Parathyroid adenoma (tissue), 2 donors: ENCODE measurements at regions not wholly inside any gene's neighbourhood (a gene's known extent, or its start where the extent isn't known, plus 50 kb on each side); places are given as distances from the start of the nearest gene placed in this dataset.
"Not testable (repeated sequence)": the region's sequence is repeated elsewhere in the genome, so short reads cannot be mapped to it uniquely, and the experiment has no call there.

Experiments used
- H2AFZ ChIP-seq: fragments of 300-600 bp; sonication (generic); one replicate; pipeline ENCODE4 v1.7.0; 2017; ENCODE audit warnings: antibody characterized with exemption, mild to moderate bottlenecking
- H3K27ac ChIP-seq: fragments of 300-600 bp; sonication (generic); one replicate; pipeline ENCODE4 v1.7.0; 2017
- H3K27me3 ChIP-seq: fragments of 300-600 bp; sonication (generic); one replicate; pipeline ENCODE4 v1.7.0; 2017; ENCODE audit warnings: low read length; ENCODE audit not compliant: control insufficient read depth, insufficient read depth
- H3K36me3 ChIP-seq: fragments of 300-600 bp; sonication (generic); one replicate; pipeline ENCODE4 v1.7.0; 2017; ENCODE audit warnings: low read length; ENCODE audit not compliant: control insufficient read depth, insufficient read depth
- H3K4me1 ChIP-seq: fragments of 300-600 bp; sonication (generic); one replicate; pipeline ENCODE4 v1.7.0; 2017; ENCODE audit warnings: control low read depth
- H3K4me2 ChIP-seq: fragments of 300-600 bp; sonication (generic); one replicate; pipeline ENCODE4 v1.7.0; 2017; ENCODE audit warnings: low read length
- H3K4me3 ChIP-seq: fragments of 300-600 bp; sonication (generic); one replicate; pipeline ENCODE4 v1.7.0; 2017; ENCODE audit warnings: low read depth, low read length
- H3K79me2 ChIP-seq: fragments of 300-600 bp; sonication (generic); one replicate; pipeline ENCODE4 v1.7.0; 2017; ENCODE audit warnings: control low read depth
- H3K9ac ChIP-seq: fragments of 300-600 bp; sonication (generic); one replicate; pipeline ENCODE4 v1.7.0; 2017; ENCODE audit warnings: mild to moderate bottlenecking
- H3K9me3 ChIP-seq: fragments of 300-600 bp; sonication (generic); one replicate; pipeline ENCODE4 v1.7.0; 2017; ENCODE audit warnings: low read length; ENCODE audit not compliant: control insufficient read depth
- TF ChIP-seq, protein P1 (sequence below): fragments of 300-600 bp; sonication (generic); IDR thresholded peaks from one replicate; pipeline ENCODE4 v1.7.0; 2017; ENCODE audit warnings: antibody characterized with exemption, mild to moderate bottlenecking
- donor health status: primary hyperparathyroidism.

DNA sequence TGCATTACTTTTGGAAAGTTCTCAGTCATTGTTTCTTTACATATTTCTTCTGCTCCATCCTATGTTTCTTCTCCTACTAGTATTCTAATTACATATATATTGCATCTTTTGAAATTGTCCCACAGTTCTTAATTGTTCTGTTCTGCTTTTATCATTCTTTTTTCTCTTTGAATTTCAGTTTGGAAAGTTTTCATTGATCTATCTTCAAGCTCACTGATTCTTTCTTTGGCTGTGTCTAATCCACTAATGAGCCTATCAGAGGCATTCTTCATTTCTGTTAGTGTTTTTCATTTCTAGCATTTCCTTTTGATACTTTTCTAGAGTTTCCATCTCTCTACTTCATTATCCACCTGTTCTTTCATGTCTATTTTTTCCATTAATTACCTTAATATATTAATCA lies 159.0 kb upstream of the KCNJ15 start:
- Histone ChIP-seq H3K4me2 (no peak overlapping the region), H3K4me1 (no peaks in the 10 kb centered on the region)
- TF ChIP-seq, protein P1, sequence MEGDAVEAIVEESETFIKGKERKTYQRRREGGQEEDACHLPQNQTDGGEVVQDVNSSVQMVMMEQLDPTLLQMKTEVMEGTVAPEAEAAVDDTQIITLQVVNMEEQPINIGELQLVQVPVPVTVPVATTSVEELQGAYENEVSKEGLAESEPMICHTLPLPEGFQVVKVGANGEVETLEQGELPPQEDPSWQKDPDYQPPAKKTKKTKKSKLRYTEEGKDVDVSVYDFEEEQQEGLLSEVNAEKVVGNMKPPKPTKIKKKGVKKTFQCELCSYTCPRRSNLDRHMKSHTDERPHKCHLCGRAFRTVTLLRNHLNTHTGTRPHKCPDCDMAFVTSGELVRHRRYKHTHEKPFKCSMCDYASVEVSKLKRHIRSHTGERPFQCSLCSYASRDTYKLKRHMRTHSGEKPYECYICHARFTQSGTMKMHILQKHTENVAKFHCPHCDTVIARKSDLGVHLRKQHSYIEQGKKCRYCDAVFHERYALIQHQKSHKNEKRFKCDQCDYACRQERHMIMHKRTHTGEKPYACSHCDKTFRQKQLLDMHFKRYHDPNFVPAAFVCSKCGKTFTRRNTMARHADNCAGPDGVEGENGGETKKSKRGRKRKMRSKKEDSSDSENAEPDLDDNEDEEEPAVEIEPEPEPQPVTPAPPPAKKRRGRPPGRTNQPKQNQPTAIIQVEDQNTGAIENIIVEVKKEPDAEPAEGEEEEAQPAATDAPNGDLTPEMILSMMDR = no peak

DNA sequence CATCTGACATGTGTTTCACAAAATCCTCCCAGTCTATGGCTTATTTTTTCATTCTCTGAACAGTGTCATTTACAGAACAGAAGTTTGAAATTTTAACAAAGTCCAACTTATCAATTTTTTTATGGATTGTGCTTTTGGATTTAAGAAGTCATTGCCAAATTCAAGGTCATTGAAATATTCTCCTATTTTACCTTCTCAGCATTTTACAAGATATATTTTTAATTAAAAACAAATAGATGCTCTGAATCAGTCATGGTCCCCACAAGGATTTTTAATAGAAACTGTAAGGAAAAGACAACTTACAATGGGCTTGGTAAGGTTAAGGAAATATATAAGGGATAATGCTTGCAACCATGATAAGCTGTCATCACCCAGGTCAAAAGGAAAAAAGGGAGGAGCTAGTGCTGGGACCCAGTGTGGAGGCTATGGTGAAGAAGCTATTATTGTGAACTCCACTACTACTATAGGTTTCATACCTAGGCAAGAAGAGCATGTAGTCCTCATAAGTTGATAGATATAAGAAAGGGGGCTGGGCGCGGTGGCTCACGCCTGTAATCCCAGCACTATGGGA lies 144.5 kb upstream of the KCNJ15 start:
- no peaks in the 10 kb centered on the region for H3K4me1 ChIP-seq
- no peak overlapping the region for H3K4me3 ChIP-seq
- H3K36me3 ChIP-seq = no peaks in the 10 kb centered on the region
- TF ChIP-seq, protein P1 = no peak
- no peak overlapping the region for H2AFZ ChIP-seq
- H3K9me3 ChIP-seq = no peaks in the 10 kb centered on the region
- no peak overlapping the region for H3K4me2 ChIP-seq
- no peaks in the 10 kb centered on the region for H3K79me2 ChIP-seq
- H3K27me3 ChIP-seq = no peaks in the 10 kb centered on the region
- no peak overlapping the region for H3K27ac ChIP-seq
- no peak overlapping the region for H3K9ac ChIP-seq

More for the DNA sequence above, 159.0 kb upstream of the KCNJ15 start:
- Histone ChIP-seq H3K9me3 (no peaks in the 10 kb centered on the region), H3K4me3 (no peak overlapping the region), H3K27me3 (no peaks in the 10 kb centered on the region), H3K79me2 (no peaks in the 10 kb centered on the region), H2AFZ (no peak overlapping the region), H3K36me3 (no peaks in the 10 kb centered on the region), H3K27ac (no peak overlapping the region), H3K9ac (no peak overlapping the region)

DNA sequence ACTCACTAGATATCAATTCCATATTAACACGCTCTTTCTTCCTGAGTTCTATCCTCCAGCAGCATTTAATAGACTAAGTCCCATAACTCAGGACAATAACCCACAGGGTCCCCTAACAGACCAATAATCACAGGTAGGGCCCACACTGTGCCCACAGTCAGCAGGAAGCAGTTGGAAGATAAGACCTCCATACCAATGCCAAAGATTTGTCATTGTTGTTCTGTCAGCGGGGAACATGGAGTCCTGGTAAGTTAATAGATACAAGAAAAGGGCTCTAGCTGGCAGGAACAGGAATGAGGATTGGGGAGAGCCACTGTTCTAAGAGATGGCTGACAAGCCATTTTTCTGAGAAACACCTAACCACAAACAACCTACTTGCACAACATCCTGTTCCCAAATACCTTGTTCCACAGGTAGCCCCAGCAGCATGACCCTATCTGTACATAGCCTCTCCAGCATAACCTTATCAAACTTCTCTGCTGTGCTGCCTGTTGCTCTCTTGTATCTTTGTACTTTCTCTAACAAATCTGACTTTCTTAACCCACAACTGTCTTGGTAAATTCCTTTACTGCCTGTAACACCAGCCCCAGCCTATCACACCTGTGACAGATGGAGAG lies 142.0 kb upstream of the KCNJ15 start:
- no peaks in the 10 kb centered on the region for H3K27me3 ChIP-seq
- no peak overlapping the region for H3K27ac ChIP-seq
- H3K9ac ChIP-seq = no peak overlapping the region
- H3K4me2 ChIP-seq = no peak overlapping the region
- H2AFZ ChIP-seq = no peak overlapping the region
- H3K4me1 ChIP-seq = no peaks in the 10 kb centered on the region
- no peaks in the 10 kb centered on the region for H3K36me3 ChIP-seq
- TF ChIP-seq, protein P1 = no peak
- H3K79me2 ChIP-seq = no peaks in the 10 kb centered on the region
- no peaks in the 10 kb centered on the region for H3K9me3 ChIP-seq
- no peak overlapping the region for H3K4me3 ChIP-seq

DNA sequence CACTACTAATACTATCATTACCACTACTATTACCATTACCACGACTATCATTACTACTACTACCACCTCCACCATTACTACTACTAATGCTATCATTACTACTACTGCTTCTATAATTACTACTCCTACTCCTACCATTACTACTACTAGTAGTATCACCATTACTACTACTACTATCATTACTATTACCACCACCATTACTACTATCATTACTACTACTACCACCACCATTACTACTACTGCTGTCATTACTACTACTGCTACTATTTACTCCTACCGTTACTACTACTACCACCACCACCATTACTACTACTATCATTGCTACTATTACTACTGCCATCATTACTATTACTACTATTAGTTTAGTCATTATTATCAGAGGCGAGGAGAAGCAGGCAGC lies 140.9 kb upstream of the KCNJ15 start:
- Histone ChIP-seq H3K4me3 (no peak overlapping the region), H2AFZ (no peak overlapping the region)
- TF ChIP-seq, protein P1 = no peak

DNA sequence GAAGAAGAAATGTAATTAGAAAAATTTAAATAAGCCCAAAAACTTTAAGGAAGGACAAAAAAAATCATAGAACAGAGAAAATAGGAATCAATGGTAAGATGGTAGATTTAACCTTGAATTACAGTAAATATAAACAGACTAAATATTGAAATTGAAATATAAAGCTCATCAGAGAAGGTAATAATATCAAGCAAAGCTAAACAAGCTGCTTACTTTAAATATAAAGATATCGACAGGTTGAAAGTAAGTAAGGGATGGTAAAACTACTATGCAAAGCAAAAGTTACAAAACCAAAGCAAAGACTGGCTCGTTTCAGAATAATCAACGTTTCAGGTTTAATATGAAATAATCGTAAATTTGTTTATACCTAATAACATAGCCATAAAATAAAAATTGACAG lies 137.0 kb upstream of the KCNJ15 start:
- Histone ChIP-seq H3K4me1 (no peaks in the 10 kb centered on the region), H3K4me3 (no peak overlapping the region), H3K9ac (no peak overlapping the region), H2AFZ (no peak overlapping the region), H3K36me3 (no peaks in the 10 kb centered on the region), H3K9me3 (no peaks in the 10 kb centered on the region), H3K27ac (no peak overlapping the region), H3K79me2 (no peaks in the 10 kb centered on the region), H3K27me3 (no peaks in the 10 kb centered on the region), H3K4me2 (no peak overlapping the region)
- TF ChIP-seq, protein P1 = no peak

More for the DNA sequence above, 140.9 kb upstream of the KCNJ15 start:
- Histone ChIP-seq H3K27me3 (no peaks in the 10 kb centered on the region), H3K27ac (no peak overlapping the region), H3K4me2 (no peak overlapping the region), H3K79me2 (no peaks in the 10 kb centered on the region), H3K9me3 (no peaks in the 10 kb centered on the region), H3K4me1 (no peaks in the 10 kb centered on the region), H3K9ac (no peak overlapping the region), H3K36me3 (no peaks in the 10 kb centered on the region)

DNA sequence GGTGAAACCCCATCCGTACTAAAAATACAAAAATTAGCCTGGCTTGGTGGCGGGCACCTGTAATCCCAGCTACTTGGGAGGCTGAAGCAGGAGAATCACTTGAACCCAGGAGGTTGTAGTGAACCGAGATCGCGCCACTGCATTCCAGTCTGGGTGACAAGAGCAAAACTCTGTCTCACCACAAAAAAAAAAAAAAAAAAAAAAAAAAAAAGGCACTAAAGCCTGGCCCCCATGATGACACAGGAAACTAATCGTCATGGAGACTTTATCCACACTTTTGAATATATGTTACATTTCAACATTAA lies 136.2 kb upstream of the KCNJ15 start:
- H2AFZ ChIP-seq, H3K4me1 ChIP-seq, H3K36me3 ChIP-seq, H3K9ac ChIP-seq, H3K4me2 ChIP-seq, H3K79me2 ChIP-seq, H3K27me3 ChIP-seq, H3K27ac ChIP-seq, H3K4me3 ChIP-seq, H3K9me3 ChIP-seq: not testable (repeated sequence)
